ENCODE measurements at regions not wholly inside any gene's neighbourhood (a gene's known extent, or its start where the extent isn't known, plus 50 kb on each side); places are given as distances from the start of the nearest gene placed in this dataset.

DNA sequence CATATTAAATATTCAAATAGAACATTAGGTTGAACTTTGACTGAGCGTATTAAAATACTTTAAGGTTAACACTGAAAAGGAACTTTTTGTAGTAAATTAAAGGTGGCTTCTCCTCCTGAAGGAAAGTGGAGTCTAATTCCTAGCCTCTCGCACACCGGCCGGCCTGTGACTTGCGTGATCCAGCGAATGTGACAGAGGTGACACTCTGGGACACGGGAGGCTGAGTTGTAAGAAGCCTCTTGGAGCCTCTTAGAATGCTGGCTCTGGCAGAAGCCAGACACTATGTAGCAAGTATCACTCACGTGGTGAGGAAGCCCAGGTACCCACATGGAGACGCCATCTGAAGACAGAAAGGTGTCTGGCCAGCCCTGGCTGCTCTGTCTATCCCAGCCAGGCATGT, 64.9 kb upstream of the NSMCE3 start:
- Histone ChIP-seq H3K4me1 (no peaks in the 10 kb centered on the region), H3K27ac (no peak overlapping the region), H3K36me3 (no peaks in the 10 kb centered on the region), H3K27me3 (no peaks in the 10 kb centered on the region), H3K9me3 (no peaks in the 10 kb centered on the region), H3K4me3 (no peak overlapping the region)
- no peak for TF ChIP-seq POLR2A (IDR thresholded peaks at IDR 0.05)
- TF ChIP-seq, protein P1, sequence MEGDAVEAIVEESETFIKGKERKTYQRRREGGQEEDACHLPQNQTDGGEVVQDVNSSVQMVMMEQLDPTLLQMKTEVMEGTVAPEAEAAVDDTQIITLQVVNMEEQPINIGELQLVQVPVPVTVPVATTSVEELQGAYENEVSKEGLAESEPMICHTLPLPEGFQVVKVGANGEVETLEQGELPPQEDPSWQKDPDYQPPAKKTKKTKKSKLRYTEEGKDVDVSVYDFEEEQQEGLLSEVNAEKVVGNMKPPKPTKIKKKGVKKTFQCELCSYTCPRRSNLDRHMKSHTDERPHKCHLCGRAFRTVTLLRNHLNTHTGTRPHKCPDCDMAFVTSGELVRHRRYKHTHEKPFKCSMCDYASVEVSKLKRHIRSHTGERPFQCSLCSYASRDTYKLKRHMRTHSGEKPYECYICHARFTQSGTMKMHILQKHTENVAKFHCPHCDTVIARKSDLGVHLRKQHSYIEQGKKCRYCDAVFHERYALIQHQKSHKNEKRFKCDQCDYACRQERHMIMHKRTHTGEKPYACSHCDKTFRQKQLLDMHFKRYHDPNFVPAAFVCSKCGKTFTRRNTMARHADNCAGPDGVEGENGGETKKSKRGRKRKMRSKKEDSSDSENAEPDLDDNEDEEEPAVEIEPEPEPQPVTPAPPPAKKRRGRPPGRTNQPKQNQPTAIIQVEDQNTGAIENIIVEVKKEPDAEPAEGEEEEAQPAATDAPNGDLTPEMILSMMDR (IDR thresholded peaks at IDR 0.05): no peak
- no peak for DNase-seq
- intact Hi-C loops (cut with DNase I; ENCODE audit: low total_unique reads): no loop called here

DNA sequence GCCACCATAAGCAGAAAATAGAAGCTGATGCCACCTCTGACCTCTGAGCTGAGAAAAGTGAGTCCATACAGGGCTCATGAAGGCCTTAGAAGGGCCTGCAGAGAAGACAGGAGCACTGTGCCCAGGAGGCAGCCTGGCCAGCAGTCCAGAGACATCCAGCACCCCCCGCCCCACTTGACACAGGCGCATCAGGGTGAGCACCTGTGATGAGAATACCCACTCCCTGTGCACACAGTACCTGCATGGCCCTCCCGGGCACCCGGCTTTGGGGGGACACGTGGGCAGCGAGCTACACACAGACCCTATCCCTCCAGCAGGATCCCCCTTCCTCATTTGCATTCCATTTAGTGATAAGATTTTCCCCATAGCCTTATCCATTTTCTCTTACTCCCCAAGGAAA, 63.6 kb upstream of the NSMCE3 start:
- Histone ChIP-seq H3K4me3 (no peak overlapping the region), H3K27me3 (no peaks in the 10 kb centered on the region), H3K27ac (no peak overlapping the region), H3K36me3 (no peaks in the 10 kb centered on the region), H3K9me3 (no peaks in the 10 kb centered on the region), H3K4me1 (no peaks in the 10 kb centered on the region)
- DNase-seq: no peak
- TF ChIP-seq, protein P1 (IDR thresholded peaks at IDR 0.05): no peak
- TF ChIP-seq POLR2A (IDR thresholded peaks at IDR 0.05): no peak
- intact Hi-C loops (cut with DNase I; ENCODE audit: low total_unique reads): no loop called here

DNA sequence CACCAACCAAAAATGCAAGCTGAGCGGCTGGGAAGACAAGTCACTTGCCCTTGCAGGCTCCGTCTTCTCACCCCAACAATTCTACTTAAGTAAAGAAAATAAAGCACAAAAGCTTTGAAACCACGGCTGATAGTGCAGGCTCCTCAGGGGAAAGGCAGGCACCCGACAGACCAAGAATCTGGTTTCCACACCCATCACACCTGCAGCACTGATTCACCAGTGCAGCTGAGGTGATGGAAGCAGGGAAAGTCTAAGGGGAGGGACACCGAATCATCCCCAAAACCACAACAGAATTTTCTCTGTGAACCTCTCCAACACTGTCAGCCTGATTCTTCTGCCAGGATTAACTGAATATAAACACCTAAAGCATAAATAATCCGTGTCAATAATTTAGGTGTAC, 62.0 kb upstream of the NSMCE3 start:
- H3K27ac ChIP-seq: no peak overlapping the region
- TF ChIP-seq, protein P1 (IDR thresholded peaks at IDR 0.05): no peak
- no peak for TF ChIP-seq POLR2A (IDR thresholded peaks at IDR 0.05)
- intact Hi-C loops (cut with DNase I; ENCODE audit: low total_unique reads): no loop called here
- H3K9me3 ChIP-seq: no peaks in the 10 kb centered on the region
- H3K4me1 ChIP-seq: no peaks in the 10 kb centered on the region
- H3K4me3 ChIP-seq: no peak overlapping the region
- no peak for DNase-seq
- H3K36me3 ChIP-seq: no peaks in the 10 kb centered on the region
- no peaks in the 10 kb centered on the region for H3K27me3 ChIP-seq

DNA sequence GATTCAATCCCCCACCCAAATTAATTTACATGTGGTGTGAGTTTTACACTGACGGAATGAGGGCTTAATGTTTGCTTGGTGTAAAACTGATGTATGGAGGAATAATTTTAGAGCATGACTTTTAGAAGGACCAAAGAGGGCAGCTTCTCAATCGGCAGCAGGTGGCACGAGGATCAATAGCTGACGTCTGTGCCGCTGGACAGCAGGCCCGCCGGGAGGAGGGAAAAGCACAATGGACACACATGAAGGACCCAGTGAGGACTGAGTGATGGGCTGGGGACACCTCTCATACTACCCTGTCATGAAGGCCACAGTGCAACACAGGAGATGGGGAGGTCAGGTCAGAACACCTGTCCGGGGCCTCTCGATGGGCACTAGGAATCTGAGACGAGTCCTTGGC, 61.4 kb upstream of the NSMCE3 start:
- Histone ChIP-seq H3K27ac (no peak overlapping the region), H3K27me3 (no peaks in the 10 kb centered on the region), H3K36me3 (no peaks in the 10 kb centered on the region), H3K4me1 (no peaks in the 10 kb centered on the region), H3K9me3 (no peaks in the 10 kb centered on the region), H3K4me3 (no peak overlapping the region)
- no peak for TF ChIP-seq POLR2A (IDR thresholded peaks at IDR 0.05)
- TF ChIP-seq, protein P1 (IDR thresholded peaks at IDR 0.05): no peak
- intact Hi-C loops (cut with DNase I; ENCODE audit: low total_unique reads): no loop called here
- DNase-seq: no peak

DNA sequence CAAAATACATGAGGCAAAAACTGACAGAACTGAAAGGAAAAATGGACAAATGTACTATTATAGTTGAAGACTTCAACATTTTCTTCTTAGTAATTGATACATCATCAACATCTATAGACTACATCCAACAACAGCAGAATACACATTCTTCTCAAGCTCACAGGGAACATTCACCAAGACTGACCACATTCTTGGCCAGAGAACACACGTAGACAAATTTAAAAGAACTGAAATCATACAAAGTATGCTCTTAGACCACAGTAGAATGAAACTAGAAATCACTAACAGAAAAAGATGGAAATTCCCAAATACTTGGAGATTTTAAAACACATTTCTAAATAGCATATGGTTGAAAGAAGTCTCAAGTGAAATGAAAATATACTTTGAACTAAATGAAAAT, 55.1 kb upstream of the NSMCE3 start:
- H3K27ac ChIP-seq: no peak overlapping the region
- H3K27me3 ChIP-seq: no peaks in the 10 kb centered on the region
- H3K4me3 ChIP-seq: no peak overlapping the region
- no peaks in the 10 kb centered on the region for H3K36me3 ChIP-seq
- TF ChIP-seq POLR2A (IDR thresholded peaks at IDR 0.05): no peak
- TF ChIP-seq, protein P1 (IDR thresholded peaks at IDR 0.05): no peak
- no peaks in the 10 kb centered on the region for H3K4me1 ChIP-seq
- no peaks in the 10 kb centered on the region for H3K9me3 ChIP-seq
- intact Hi-C loops (cut with DNase I; ENCODE audit: low total_unique reads): no loop called here
- DNase-seq: no peak
